D721Med (cell line): ENCODE measurements at regions not wholly inside any gene's neighbourhood (a gene's known extent, or its start where the extent isn't known, plus 50 kb on each side); places are given as distances from the start of the nearest gene placed in this dataset.
A peak's percentile ranks its signal among the peaks of the same experiment; 100 is the strongest.
"Not testable (repeated sequence)": the region's sequence is repeated elsewhere in the genome, so short reads cannot be mapped to it uniquely, and the experiment has no call there.

ENCODE experiments used
- DNase-seq: peaks from one replicate; pipeline ENCODE4 v3.0.0; 2011; ENCODE audit warnings: low spot score; ENCODE audit not compliant: insufficient read length
- FAIRE-seq: peaks from 2 replicates; lab custom pipeline; 2011; peaks lifted over from hg19 to GRCh38; lab: Jason Lieb, UNC
- CTCF ChIP-seq: IDR thresholded peaks from 2 replicates; pipeline ENCODE4 v1.5.1; 2012; ENCODE audit warnings: mild to moderate bottlenecking, control low read depth; ENCODE audit not compliant: insufficient read depth; ENCODE audit errors: missing control alignments

- no peak for FAIRE-seq
- DNase-seq: no peak
- no peak for TF ChIP-seq CTCF
Measured at GRCh38 chr13:72622546-72622945, 104.9 kb downstream of the MZT1 start.

- no peak for DNase-seq
- no peak for TF ChIP-seq CTCF
- FAIRE-seq: no peak
Measured at GRCh38 chr13:72620874-72621273, 106.6 kb downstream of the MZT1 start.

- FAIRE-seq: no peak
- no peak for TF ChIP-seq CTCF
- no peak for DNase-seq
Measured at GRCh38 chr13:72617951-72618350, 109.5 kb downstream of the MZT1 start.

GRCh38 chr13:72617186-72617585 is 110.2 kb downstream of the MZT1 start:
- DNase-seq (no peak), FAIRE-seq (no peak)
- no peak for TF ChIP-seq CTCF

GRCh38 chr13:72610251-72610891 is 117.1 kb downstream of the MZT1 start:
- FAIRE-seq, DNase-seq: not testable (repeated sequence)

GRCh38 chr13:72599178-72599743 is 128.2 kb downstream of the MZT1 start:
- DNase-seq (no peak), FAIRE-seq (peak; percentile 55)
- TF ChIP-seq CTCF: no peak

- DNase-seq (no peak), FAIRE-seq (no peak)
- TF ChIP-seq CTCF: no peak
Measured at GRCh38 chr13:72590091-72590740, 137.2 kb downstream of the MZT1 start.
